Neural cell (in vitro differentiated cells): ENCODE measurements at regions not wholly inside any gene's neighbourhood (a gene's known extent, or its start where the extent isn't known, plus 50 kb on each side); places are given as distances from the start of the nearest gene placed in this dataset.

Experiments used
- H2AFZ ChIP-seq: fragments of 200-600, 300-800 bp; sonication (generic), shearing (Covaris generic); 2 replicates; pipeline ENCODE4 v1.6.0; 2014; ENCODE audit warnings: low read depth, mild to moderate bottlenecking, antibody characterized with exemption, low read length, moderate library complexity
- H3F3A ChIP-seq: fragments of 200-600 bp; shearing (Covaris generic); 2 replicates; pipeline ENCODE4 v1.6.1; 2016; ENCODE audit warnings: mild to moderate bottlenecking, moderate library complexity, mixed read lengths, antibody characterized with exemption, low read length; ENCODE audit not compliant: insufficient read depth, poor library complexity, severe bottlenecking
- H3K27ac ChIP-seq: fragments of 200-600, 300-800 bp; sonication (generic), shearing (Covaris generic); 2 replicates; pipeline ENCODE4 v1.5.1; 2014; ENCODE audit warnings: mild to moderate bottlenecking, low read length, moderate library complexity
- H3K27me3 ChIP-seq: fragments of 300-800, 200-600 bp; sonication (generic), shearing (Covaris generic); 2 replicates; pipeline ENCODE4 v1.6.0; 2014; ENCODE audit warnings: mild to moderate bottlenecking, low read depth, low read length, moderate library complexity; ENCODE audit not compliant: insufficient read depth
- H3K36me3 ChIP-seq: fragments of 300-800, 200-600 bp; sonication (generic), shearing (Covaris generic); 2 replicates; pipeline ENCODE4 v1.5.1; 2014; ENCODE audit warnings: mild to moderate bottlenecking, antibody characterized with exemption, low read length, moderate library complexity; ENCODE audit not compliant: insufficient read depth
- H3K4me2 ChIP-seq: fragments of 300-800, 200-600 bp; sonication (generic), shearing (Covaris generic); 2 replicates; pipeline ENCODE4 v1.6.0; 2014; ENCODE audit warnings: mild to moderate bottlenecking, low read length
- H3K4me3 ChIP-seq: fragments of 300-800, 200-600 bp; sonication (generic), shearing (Covaris generic); 2 replicates; pipeline ENCODE4 v1.5.1; 2014; ENCODE audit warnings: mild to moderate bottlenecking, low read length, moderate library complexity
- H3K79me2 ChIP-seq: fragments of 200-600 bp; shearing (Covaris generic); replicated peaks from 2 replicates; pipeline ENCODE4 v1.6.0; 2014; ENCODE audit warnings: mild to moderate bottlenecking, low read length, moderate library complexity; ENCODE audit not compliant: insufficient read depth
- H3K9ac ChIP-seq: fragments of 300-800, 200-600 bp; sonication (generic), shearing (Covaris generic); 2 replicates; pipeline ENCODE4 v1.6.1; 2016; ENCODE audit warnings: mild to moderate bottlenecking, low read length, mixed read lengths
- H3K9me2 ChIP-seq: fragments of 200-600 bp; shearing (Covaris generic); 2 replicates; pipeline ENCODE4 v1.6.1; 2016; ENCODE audit warnings: mild to moderate bottlenecking, low read length, mixed read lengths; ENCODE audit not compliant: insufficient read depth
- H3K9me3 ChIP-seq: fragments of 200-600, 300-800 bp; sonication (generic), shearing (Covaris generic); 2 replicates; pipeline ENCODE4 v1.6.1; 2016; ENCODE audit warnings: mild to moderate bottlenecking, mixed run types, low read length, moderate library complexity, mixed read lengths
- H4K20me1 ChIP-seq: fragments of 200-600 bp; shearing (Covaris generic); 2 replicates; pipeline ENCODE4 v1.6.1; 2016; ENCODE audit warnings: mild to moderate bottlenecking, mixed run types; ENCODE audit not compliant: insufficient read depth
- EP300 ChIP-seq: fragments of 450-650 bp; conservative IDR thresholded peaks from 2 replicates; pipeline ENCODE4 v1.6.1; 2014; ENCODE audit warnings: antibody characterized with exemption, mild to moderate bottlenecking, moderate library complexity; ENCODE audit not compliant: poor library complexity, severe bottlenecking
- EZH2 ChIP-seq: fragments of 200-600, 300-800 bp; shearing (Covaris generic), sonication (generic); IDR thresholded peaks from 2 replicates; pipeline ENCODE4 v1.6.1; 2014; ENCODE audit warnings: antibody characterized with exemption, low read length, borderline replicate concordance, mild to moderate bottlenecking; ENCODE audit not compliant: insufficient read depth, poor library complexity, severe bottlenecking
- MXI1 ChIP-seq: fragments of 450-650 bp; conservative IDR thresholded peaks from 2 replicates; pipeline ENCODE4 v1.6.1; 2014; ENCODE audit warnings: antibody characterized with exemption, mild to moderate bottlenecking; ENCODE audit not compliant: poor library complexity, severe bottlenecking
- POLR2AphosphoS5 ChIP-seq: IDR thresholded peaks from 2 replicates; pipeline ENCODE4 v1.6.1; 2012
- RAD21 ChIP-seq: fragments of 450-650 bp; conservative IDR thresholded peaks from 2 replicates; pipeline ENCODE4 v1.6.1; 2014; ENCODE audit warnings: antibody characterized with exemption, mild to moderate bottlenecking, moderate library complexity
- REST ChIP-seq: IDR thresholded peaks from 2 replicates; pipeline ENCODE4 v1.6.1; 2012; ENCODE audit warnings: borderline replicate concordance
- SMC3 ChIP-seq: fragments of 450-650 bp; conservative IDR thresholded peaks from 2 replicates; pipeline ENCODE4 v1.6.1; 2014; ENCODE audit warnings: antibody characterized with exemption, mild to moderate bottlenecking, moderate library complexity; ENCODE audit not compliant: poor library complexity
- TAF1 ChIP-seq: IDR thresholded peaks from 2 replicates; pipeline ENCODE4 v1.6.1; 2012; ENCODE audit warnings: low read depth
- TF ChIP-seq, protein P1 (sequence below): fragments of 450-650 bp; IDR thresholded peaks from 2 replicates; pipeline ENCODE4 v1.5.1; 2014; ENCODE audit warnings: antibody characterized with exemption, mild to moderate bottlenecking, moderate library complexity; ENCODE audit not compliant: poor library complexity, severe bottlenecking

- Histone ChIP-seq H3K9me2 (no peaks in the 10 kb centered on the region), H4K20me1 (no peaks in the 10 kb centered on the region), H3K9me3 (no peaks in the 10 kb centered on the region), H3K27ac (no peak overlapping the region), H3K4me3 (no peak overlapping the region), H3F3A (no peaks in the 10 kb centered on the region), H3K79me2 (no peaks in the 10 kb centered on the region), H2AFZ (no peak overlapping the region), H3K36me3 (no peaks in the 10 kb centered on the region), H3K27me3 (no peaks in the 10 kb centered on the region), H3K4me2 (no peak overlapping the region), H3K9ac (no peak overlapping the region)
- TF ChIP-seq RAD21: no peak
- TF ChIP-seq POLR2AphosphoS5: no peak
- TF ChIP-seq, protein P1, sequence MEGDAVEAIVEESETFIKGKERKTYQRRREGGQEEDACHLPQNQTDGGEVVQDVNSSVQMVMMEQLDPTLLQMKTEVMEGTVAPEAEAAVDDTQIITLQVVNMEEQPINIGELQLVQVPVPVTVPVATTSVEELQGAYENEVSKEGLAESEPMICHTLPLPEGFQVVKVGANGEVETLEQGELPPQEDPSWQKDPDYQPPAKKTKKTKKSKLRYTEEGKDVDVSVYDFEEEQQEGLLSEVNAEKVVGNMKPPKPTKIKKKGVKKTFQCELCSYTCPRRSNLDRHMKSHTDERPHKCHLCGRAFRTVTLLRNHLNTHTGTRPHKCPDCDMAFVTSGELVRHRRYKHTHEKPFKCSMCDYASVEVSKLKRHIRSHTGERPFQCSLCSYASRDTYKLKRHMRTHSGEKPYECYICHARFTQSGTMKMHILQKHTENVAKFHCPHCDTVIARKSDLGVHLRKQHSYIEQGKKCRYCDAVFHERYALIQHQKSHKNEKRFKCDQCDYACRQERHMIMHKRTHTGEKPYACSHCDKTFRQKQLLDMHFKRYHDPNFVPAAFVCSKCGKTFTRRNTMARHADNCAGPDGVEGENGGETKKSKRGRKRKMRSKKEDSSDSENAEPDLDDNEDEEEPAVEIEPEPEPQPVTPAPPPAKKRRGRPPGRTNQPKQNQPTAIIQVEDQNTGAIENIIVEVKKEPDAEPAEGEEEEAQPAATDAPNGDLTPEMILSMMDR: no peak
- no peak for TF ChIP-seq EP300
Measured at GRCh38 chr22:48485149-48486133, 1342.2 kb downstream of the BRD1 start.

DNA sequence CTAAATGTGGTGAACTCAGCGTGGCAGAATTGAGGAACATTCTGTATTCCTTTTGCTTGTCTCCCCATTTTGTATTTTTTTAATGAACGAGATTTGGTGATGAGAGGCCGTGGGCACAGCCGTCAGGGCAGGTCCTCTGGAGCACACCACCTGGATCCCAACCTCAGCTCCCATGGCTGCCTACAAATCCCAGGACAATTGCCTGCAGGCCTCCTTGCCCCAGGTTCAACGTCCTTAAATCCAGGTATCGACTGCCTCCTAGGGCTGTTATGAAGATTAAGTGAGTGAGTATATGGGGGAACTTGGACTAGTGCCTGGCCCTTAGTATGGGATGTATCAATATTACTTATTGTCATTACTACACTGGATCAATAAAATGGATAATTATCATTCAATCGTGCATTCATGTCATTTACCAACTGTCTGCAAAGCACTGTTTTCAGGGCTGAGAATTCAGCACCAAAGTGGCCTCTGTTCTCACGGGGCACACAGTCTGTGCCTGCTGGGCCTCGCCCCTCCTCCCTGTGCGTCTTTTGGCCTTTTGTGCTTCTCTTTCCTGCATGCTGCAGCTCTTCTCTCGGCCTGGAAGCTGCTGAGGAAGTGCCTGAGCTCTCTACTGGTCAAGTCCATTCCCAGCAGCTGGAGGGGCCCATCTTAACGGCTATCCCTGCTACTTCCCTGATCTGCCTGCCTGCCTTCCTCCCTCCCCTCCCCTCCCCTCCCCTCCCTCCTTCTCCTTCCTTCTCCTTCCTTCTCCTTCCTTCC lies 1343.7 kb downstream of the BRD1 start:
- TF ChIP-seq, protein P1: no peak
- TF ChIP-seq TAF1 (no peak), POLR2AphosphoS5 (no peak), EP300 (no peak), MXI1 (no peak), REST (no peak), RAD21 (no peak), SMC3 (no peak), EZH2 (no peak)
- no peaks in the 10 kb centered on the region for H3K9me2 ChIP-seq
- no peaks in the 10 kb centered on the region for H3F3A ChIP-seq
- no peak overlapping the region for H3K4me2 ChIP-seq
- no peaks in the 10 kb centered on the region for H3K27me3 ChIP-seq
- H4K20me1 ChIP-seq: no peaks in the 10 kb centered on the region
- H3K27ac ChIP-seq: no peak overlapping the region
- H3K9ac ChIP-seq: no peak overlapping the region
- no peaks in the 10 kb centered on the region for H3K79me2 ChIP-seq
- H2AFZ ChIP-seq: no peak overlapping the region
- H3K9me3 ChIP-seq: no peaks in the 10 kb centered on the region
- no peak overlapping the region for H3K4me3 ChIP-seq
- no peaks in the 10 kb centered on the region for H3K36me3 ChIP-seq
